Activated CD8-positive, alpha-beta memory T cell treated with anti-CD3 and anti-CD28 coated beads for 36 hours (primary cell): ENCODE measurements at regions not wholly inside any gene's neighbourhood (a gene's known extent, or its start where the extent isn't known, plus 50 kb on each side); places are given as distances from the start of the nearest gene placed in this dataset.

ENCODE experiments used
- CTCF ChIA-PET: fragments of 350-600 bp; sonication (Branson Sonifier 250); formaldehyde crosslinking; loops from one replicate; lab custom pipeline; 2021; ENCODE audit warnings: antibody characterized with exemption; lab: Charles Lee
- POLR2A ChIA-PET: fragments of 350-600 bp; sonication (Branson Sonifier 250); formaldehyde crosslinking; loops from one replicate; lab custom pipeline; 2021; ENCODE audit warnings: antibody characterized with exemption; lab: Charles Lee

DNA sequence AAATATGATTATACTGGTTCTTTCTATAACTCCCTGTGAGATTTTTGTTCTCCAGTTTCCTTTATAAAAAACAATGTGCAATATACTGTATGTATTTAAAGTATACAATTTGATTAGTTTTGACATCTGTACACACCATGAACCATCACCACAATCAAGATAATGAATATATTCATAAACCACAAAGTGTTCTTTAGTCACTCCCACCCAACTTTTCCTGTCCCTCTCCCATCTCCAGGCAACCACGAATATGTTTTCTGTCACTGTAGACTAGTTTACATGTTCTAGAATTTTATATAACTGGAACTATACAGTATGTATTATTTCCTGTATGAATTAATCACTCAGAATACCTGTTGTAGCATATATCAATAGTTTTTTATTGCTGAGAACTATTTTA is 177.0 kb upstream of the MBNL1 start:
- POLR2A ChIA-PET = no interaction called here
- CTCF ChIA-PET = no interaction called here

- POLR2A ChIA-PET = no interaction called here
- CTCF ChIA-PET = no interaction called here
Observed at GRCh38 chr3:152093901-152094300, 174.8 kb upstream of the MBNL1 start.

DNA sequence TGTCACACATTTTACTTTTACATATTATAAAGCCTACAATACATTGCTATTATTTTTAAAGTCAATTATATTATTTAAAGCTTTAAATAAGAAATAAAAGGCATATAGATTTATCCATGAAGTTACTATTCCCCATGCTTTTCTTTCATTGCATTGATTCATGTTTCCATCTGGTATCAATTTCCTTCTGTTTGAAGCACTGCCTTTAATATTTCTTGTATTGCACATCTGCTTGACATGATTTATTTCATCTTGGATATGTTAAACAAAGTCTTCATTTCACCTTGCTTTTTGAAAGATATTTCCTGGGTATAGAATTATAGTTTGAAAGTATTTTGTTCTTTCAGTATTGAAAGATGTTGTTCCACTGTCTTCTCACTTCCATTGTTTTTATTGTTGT is 174.3 kb upstream of the MBNL1 start:
- ChIA-PET CTCF (no interaction called here), POLR2A (no interaction called here)

DNA sequence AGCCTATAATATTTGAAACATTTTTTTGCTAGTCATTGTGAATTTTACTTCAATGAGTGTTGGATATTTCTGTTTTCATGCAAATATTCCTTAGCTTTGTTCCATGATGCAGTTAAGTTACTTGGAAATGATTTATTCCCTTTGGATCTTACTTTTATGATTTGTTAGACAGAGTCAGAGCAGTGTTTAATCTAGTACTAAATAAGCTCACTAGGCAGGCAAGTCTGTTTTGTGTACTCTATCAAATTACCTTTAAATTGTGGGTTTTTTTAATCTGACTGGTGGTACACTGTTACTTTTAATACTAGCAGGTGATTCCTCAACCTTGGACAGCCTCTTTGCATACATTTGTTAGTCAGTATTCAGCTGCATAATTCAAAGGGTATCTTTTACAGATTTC is 173.3 kb upstream of the MBNL1 start:
- ChIA-PET POLR2A (no interaction called here), CTCF (no interaction called here)

- CTCF ChIA-PET = no interaction called here
Observed at GRCh38 chr3:152096280-152096906, 172.3 kb upstream of the MBNL1 start.

GRCh38 chr3:152097120-152097519 is 171.6 kb upstream of the MBNL1 start:
- ChIA-PET CTCF (no interaction called here), POLR2A (no interaction called here)

More at GRCh38 chr3:152096280-152096906, 172.3 kb upstream of the MBNL1 start:
- POLR2A ChIA-PET = no interaction called here

- CTCF ChIA-PET = no interaction called here
- POLR2A ChIA-PET = no interaction called here
Observed at GRCh38 chr3:152097770-152098169, 171.0 kb upstream of the MBNL1 start.

DNA sequence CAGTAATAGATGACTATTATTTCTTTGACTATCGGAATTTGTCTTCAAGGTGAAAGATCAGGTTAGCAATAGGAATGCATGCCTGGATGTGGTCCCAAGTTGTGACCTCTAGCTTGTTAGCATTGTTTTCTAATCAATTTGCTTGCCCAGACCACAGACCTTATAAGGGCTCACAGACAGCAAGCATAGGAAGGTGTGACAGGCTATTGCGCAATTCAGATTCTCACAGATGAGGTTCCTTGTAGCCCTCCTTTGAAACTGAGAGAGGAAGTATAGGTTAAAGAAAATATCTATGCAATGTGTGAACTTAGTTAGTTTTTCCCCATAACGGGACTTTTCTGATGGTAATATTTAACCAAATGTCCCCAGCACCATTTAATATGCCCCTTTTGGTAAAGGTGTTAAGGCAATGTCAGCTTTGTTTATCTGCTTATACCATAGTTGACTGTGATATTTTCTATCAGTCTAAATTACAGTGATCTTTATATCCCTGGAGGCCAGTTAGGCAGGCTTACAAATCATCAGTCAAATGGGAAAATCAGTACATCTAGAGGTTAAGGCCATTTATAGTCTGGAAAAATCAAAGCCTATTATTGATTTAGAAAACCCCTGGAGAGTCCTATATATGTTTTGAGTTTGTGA is 168.1 kb upstream of the MBNL1 start:
- CTCF ChIA-PET = no interaction called here
- POLR2A ChIA-PET = no interaction called here

DNA sequence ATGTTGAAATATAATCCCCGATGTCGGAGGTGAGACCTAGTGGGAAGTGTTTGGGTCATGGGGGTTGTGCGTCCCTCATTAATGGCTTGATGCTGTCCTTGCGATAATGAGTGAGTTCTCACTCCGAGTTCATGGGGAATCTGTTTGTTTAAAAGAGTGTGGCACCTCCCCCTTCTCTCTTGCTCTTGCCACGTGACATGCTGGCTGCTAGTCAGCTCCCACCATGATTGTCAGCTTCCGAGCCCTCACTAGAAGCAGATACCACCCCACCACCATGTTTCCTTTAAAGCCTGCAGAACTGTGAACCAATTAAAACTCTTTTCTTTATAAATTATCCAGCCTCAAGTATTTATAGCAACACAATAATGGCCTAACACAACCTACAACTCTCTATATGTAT is 166.3 kb upstream of the MBNL1 start:
- ChIA-PET POLR2A (no interaction called here), CTCF (no interaction called here)

DNA sequence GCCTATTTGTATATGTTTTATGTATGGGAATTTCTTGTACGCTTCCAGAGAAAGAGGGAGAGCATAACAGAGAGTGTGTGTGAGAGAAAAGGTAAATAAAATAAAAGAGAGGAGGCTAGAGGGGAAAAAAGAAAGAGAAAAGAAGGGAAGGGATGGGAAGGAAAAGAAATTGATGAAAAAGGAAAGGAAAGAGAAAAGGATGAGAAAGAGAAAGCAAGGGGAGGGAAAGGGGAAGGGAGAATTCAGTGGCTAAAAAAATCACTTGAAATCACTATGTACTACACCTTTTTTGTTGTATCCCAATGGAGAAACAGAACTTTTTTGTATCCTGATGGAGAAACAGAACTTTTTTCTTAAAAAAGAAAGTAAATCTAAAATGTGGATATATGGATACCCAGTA is 165.5 kb upstream of the MBNL1 start:
- POLR2A ChIA-PET = no interaction called here
- CTCF ChIA-PET = no interaction called here

- ChIA-PET POLR2A (no interaction called here), CTCF (no interaction called here)
Observed at GRCh38 chr3:152104847-152105415, 163.8 kb upstream of the MBNL1 start.

DNA sequence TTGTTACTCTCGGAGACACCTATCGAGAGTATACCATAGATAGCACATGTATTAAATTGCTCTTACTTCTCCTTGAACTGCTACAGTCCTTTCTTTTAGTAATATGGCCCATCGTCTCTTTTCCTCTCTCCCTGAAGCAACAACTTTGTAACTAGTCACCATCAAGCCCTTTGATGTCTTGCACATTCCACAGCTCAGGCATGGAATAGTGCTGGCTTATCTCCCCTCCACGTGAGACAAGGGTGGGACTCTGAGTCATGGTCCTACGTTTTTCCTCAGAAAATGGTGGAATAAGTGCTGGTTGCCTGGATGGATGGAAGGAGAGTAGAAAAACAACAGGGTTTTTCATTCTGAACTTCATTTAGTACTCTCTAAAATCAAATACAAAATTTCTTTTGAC is 163.3 kb upstream of the MBNL1 start:
- POLR2A ChIA-PET = no interaction called here
- CTCF ChIA-PET = no interaction called here

GRCh38 chr3:152109038-152109437 is 159.7 kb upstream of the MBNL1 start:
- ChIA-PET POLR2A (no interaction called here), CTCF (no interaction called here)

DNA sequence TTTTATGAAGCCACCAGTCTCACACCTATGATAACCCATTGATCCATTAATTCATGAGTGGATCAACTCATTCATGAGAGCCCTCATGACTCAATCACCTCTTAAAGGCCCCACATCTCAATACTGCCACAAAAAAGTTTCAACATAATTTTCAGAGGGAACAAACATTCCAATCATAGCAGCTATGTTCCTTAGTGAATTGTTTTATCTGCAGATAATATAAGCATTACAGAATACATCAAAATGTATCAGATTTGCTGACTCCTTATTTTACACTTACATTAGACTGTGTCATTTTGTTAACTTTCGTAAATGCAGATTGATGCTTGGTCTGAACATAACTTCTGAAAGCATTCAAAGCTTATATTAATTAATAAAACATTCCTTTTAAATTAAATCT is 155.3 kb upstream of the MBNL1 start:
- ChIA-PET POLR2A (no interaction called here), CTCF (no interaction called here)

- POLR2A ChIA-PET = no interaction called here
- CTCF ChIA-PET = no interaction called here
Observed at GRCh38 chr3:152113992-152114651, 154.6 kb upstream of the MBNL1 start.

DNA sequence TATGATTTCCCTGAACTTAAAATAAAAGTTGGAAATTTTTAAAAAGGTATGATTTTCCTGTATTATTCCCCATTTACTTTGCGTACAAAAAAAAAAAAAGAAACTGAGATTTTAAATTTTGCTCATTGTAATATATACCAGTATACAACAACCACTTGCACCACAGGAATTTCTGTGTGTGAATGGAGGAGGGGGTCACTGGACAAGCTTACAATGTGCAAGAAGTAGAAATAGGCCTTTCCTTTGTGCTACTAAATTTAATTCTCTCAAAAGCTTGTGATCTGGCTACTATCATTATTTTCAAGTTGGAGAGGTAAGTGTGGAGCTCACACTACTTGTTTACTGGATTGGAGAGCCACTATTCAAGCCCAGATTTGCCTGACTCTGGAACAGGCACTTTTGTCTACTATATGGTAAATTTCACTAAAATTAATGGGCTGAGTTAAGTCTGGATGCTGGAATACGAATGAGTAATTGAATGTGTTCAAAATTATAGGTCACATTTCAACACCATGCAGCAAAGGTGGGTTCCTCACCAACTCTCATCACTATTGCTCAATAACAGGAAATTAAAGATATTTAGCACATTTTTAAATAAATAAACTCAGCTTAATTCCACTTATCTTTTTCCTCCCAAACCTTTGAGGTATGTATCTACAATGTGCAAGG is 148.0 kb upstream of the MBNL1 start:
- CTCF ChIA-PET = no interaction called here
- POLR2A ChIA-PET = no interaction called here

- CTCF ChIA-PET = no interaction called here
- POLR2A ChIA-PET = no interaction called here
Observed at GRCh38 chr3:152121270-152121636, 147.5 kb upstream of the MBNL1 start.

DNA sequence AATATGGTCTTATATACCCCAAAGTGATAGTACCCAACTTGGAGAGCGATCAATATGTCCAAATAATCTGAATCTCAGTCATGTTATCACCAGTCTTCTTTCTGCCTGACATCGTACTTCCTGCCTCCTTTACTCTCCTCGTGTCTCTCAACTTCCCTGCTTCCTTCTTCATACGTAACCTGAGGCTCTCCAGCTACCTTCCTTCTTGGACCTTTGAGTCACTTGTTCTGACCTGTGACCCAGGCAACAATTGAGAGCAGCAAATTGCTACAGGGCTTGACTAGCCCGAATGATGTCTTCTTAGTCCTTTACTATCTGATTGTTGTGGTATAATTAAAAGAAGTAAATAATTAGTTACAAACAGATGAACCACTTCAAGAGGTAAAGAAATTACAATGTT is 145.9 kb upstream of the MBNL1 start:
- POLR2A ChIA-PET = no interaction called here
- CTCF ChIA-PET = no interaction called here

DNA sequence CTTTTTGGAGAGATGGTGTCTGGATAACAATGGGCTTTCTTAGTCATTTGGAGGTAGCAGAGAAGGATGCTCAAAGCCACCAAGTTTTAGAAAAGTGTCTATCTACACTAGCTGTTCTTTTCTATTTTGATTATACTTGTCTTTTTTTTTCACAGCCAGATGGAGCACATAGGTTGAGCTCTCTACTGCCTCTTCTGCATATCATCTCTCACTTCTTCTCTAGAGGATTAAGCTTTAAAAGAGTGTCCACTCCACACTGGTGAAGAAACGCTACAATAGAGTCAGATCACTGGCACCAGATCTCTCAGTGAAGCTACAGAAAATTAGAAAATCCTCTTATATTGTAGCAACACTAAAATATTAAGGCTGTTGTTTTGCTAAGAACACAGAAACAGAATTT is 145.3 kb upstream of the MBNL1 start:
- ChIA-PET POLR2A (no interaction called here), CTCF (no interaction called here)

DNA sequence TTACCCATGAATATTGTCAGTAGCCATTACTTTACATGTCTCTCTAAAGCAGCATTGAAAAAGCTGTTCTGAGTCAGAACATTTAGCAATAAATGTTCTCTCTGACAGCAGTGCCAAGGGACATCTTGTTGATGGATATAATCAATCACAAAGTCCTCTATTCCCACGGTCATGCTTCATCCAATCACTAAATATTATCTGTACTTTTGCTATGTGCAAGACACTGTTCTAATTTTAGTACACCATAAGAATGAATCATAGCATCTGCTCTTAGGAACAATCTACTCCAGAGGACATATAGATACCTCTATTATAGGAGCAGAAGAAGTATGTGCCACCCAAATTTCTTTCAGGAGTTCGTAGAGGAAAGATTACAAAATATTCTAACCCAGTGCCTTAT is 142.5 kb upstream of the MBNL1 start:
- POLR2A ChIA-PET = no interaction called here
- CTCF ChIA-PET = interaction anchor here (1.2 kb wide), 1 partner anchor 57 kb away, joined by 6 read pairs; no protein-coding TSS in a partner anchor
